LNCaP clone FGC (cell line): ENCODE measurements at regions not wholly inside any gene's neighbourhood (a gene's known extent, or its start where the extent isn't known, plus 50 kb on each side); places are given as distances from the start of the nearest gene placed in this dataset.

Experiments used
- DNase-seq: peaks from one replicate; pipeline ENCODE4 v3.0.0-alpha.2; 2011; ENCODE audit warnings: low read depth
- H3K4me3 ChIP-seq: 2 replicates; pipeline ENCODE4 v1.5.1; 2011; ENCODE audit warnings: mild to moderate bottlenecking, low read depth, low read length, control low read depth
- TF ChIP-seq, protein P1 (sequence below): IDR thresholded peaks from 2 replicates; pipeline ENCODE4 v1.5.1; 2012; ENCODE audit warnings: mild to moderate bottlenecking; ENCODE audit not compliant: control insufficient read depth, insufficient read depth; ENCODE audit errors: extremely low read depth

- TF ChIP-seq, protein P1, sequence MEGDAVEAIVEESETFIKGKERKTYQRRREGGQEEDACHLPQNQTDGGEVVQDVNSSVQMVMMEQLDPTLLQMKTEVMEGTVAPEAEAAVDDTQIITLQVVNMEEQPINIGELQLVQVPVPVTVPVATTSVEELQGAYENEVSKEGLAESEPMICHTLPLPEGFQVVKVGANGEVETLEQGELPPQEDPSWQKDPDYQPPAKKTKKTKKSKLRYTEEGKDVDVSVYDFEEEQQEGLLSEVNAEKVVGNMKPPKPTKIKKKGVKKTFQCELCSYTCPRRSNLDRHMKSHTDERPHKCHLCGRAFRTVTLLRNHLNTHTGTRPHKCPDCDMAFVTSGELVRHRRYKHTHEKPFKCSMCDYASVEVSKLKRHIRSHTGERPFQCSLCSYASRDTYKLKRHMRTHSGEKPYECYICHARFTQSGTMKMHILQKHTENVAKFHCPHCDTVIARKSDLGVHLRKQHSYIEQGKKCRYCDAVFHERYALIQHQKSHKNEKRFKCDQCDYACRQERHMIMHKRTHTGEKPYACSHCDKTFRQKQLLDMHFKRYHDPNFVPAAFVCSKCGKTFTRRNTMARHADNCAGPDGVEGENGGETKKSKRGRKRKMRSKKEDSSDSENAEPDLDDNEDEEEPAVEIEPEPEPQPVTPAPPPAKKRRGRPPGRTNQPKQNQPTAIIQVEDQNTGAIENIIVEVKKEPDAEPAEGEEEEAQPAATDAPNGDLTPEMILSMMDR: no peak
- DNase-seq: no peak
- no peak overlapping the region for H3K4me3 ChIP-seq
Measured at GRCh38 chr2:206855585-206856433, 83.5 kb upstream of the CPO start.

- no peak overlapping the region for H3K4me3 ChIP-seq
- TF ChIP-seq, protein P1: no peak
- DNase-seq: no peak
Measured at GRCh38 chr2:206856513-206856912, 82.8 kb upstream of the CPO start.

DNA sequence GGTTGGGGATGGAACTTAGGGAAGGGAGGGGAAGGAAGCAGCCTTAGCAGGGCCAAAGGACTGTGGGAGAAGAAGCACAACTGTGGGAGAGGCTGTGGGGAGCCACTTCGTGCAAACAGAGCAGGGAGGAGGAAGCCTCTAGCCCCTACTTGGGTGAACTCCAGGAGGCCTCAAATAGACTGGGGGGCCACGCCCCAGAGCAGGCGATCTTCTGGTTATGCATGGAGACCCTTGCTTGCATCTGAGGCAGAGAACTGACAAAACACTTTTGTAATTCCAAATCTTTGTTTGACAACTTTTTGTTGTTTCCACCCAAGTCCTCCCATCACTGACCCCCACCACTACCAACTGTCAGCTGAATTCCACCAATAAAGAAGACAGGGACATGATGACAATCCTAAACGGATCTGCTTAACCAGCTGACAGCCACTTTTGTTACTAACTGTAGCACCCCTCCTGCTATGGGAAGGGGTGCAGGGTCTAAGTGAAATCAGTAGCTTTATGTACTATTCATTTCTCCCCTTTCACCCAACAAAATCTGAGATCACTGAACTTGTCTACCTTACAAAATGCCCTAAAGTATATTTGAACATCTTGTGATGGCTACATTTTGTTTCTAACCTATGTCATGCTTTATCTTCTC, 80.5 kb upstream of the CPO start:
- TF ChIP-seq, protein P1: no peak
- H3K4me3 ChIP-seq: no peak overlapping the region
- DNase-seq: no peak

GRCh38 chr2:206859330-206859739, 80.0 kb upstream of the CPO start:
- H3K4me3 ChIP-seq: no peak overlapping the region
- DNase-seq: no peak
- TF ChIP-seq, protein P1: no peak

GRCh38 chr2:206863196-206863595, 76.1 kb upstream of the CPO start:
- DNase-seq: no peak
- TF ChIP-seq, protein P1: no peak
- H3K4me3 ChIP-seq: no peak overlapping the region

GRCh38 chr2:206863716-206864115, 75.6 kb upstream of the CPO start:
- TF ChIP-seq, protein P1: no peak
- H3K4me3 ChIP-seq: no peak overlapping the region
- DNase-seq: no peak

- TF ChIP-seq, protein P1: no peak
- H3K4me3 ChIP-seq: no peak overlapping the region
Measured at GRCh38 chr2:206867006-206867405, 72.3 kb upstream of the CPO start.

More at GRCh38 chr2:206867006-206867405, 72.3 kb upstream of the CPO start:
- no peak for DNase-seq
